Thymus (tissue), 11 donors: ENCODE measurements at regions not wholly inside any gene's neighbourhood (a gene's known extent, or its start where the extent isn't known, plus 50 kb on each side); places are given as distances from the start of the nearest gene placed in this dataset.

ENCODE experiments used
- DNase-seq, 9 donors: peaks; one replicate each; pipeline ENCODE4 v3.0.0-alpha.2; 2013; ENCODE audit warnings: low spot score in 9 of 9, low read depth in 6 of 9, missing footprints in 1 of 9
- H3K27ac ChIP-seq, 2 donors: one replicate each; pipeline ENCODE4 v1.5.1; 2013; ENCODE audit warnings: control low read depth in 1 of 2, low read depth in 1 of 2, low read length in 1 of 2, mild to moderate bottlenecking in 1 of 2, moderate library complexity in 1 of 2
- H3K27me3 ChIP-seq, 2 donors: one replicate each; pipeline ENCODE4 v1.5.1; 2013; ENCODE audit warnings: low read length in 1 of 2; ENCODE audit not compliant: control insufficient read depth in 2 of 2, insufficient read depth in 1 of 2
- H3K36me3 ChIP-seq, 2 donors: one replicate each; pipeline ENCODE4 v1.5.1; 2013; ENCODE audit warnings: low read length in 1 of 2, mild to moderate bottlenecking in 1 of 2, moderate library complexity in 1 of 2; ENCODE audit not compliant: control insufficient read depth in 2 of 2, insufficient read depth in 2 of 2
- H3K4me1 ChIP-seq, 2 donors: one replicate each; pipeline ENCODE4 v1.5.1; 2013; ENCODE audit warnings: low read length in 2 of 2; ENCODE audit not compliant: control insufficient read depth in 2 of 2, insufficient read depth in 2 of 2
- H3K4me3 ChIP-seq, 2 donors: one replicate each; pipeline ENCODE4 v1.5.1; 2013; ENCODE audit warnings: low read length in 2 of 2, control low read depth in 1 of 2, mild to moderate bottlenecking in 1 of 2
- H3K9me3 ChIP-seq, 2 donors: one replicate each; pipeline ENCODE4 v1.5.1; 2013; ENCODE audit warnings: low read length in 1 of 2, mild to moderate bottlenecking in 1 of 2; ENCODE audit not compliant: control insufficient read depth in 2 of 2, insufficient read depth in 1 of 2
- WGBS: extraction: QIAGEN DNeasy Blood & Tissue Kit; methylation state at CpG from one replicate; pipeline ENCODE4 v1.1.7; 2013; 5-methylcytosine and 5-hydroxymethylcytosine counted together
- donor health status: healthy.

DNA sequence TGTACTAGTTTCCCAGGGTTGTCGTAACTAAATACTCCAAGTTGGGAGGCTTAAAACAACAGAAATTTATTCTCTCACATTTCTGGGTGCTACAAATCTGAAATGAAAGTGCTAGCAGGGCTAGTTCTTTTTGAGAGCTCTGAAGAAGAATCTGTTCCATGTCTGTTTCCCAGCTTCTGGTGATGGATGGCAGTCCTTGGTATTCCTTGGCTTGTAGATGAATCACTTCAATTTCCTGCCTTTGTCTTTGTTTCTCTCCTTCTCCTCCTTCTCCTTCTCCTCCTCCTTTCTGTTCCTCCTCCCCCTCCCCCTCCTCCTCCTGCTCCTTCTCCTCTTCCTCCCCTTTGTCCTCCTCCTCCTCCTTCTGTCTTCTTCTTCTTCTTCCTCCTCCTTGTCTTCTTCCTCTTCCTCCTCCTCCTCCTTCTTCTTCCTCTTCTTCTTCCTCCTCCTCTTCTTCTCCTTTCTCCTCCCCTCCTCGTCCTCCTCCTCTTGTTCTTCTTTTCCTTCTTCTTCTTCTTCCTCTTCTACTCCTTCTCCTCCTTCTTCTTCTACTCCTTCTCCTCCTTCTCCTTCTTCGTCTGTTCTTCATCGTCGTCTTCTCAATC is 104.7 kb upstream of the ANKRD55 start:
- no peaks in the 10 kb centered on the region for H3K4me1 ChIP-seq
- 92% methylated on average over 5 of the region's 5 CpGs for WGBS
- no peaks in the 10 kb centered on the region for H3K36me3 ChIP-seq
- no peak overlapping the region for H3K4me3 ChIP-seq
- no peaks in the 10 kb centered on the region for H3K27me3 ChIP-seq
- no peak overlapping the region for H3K27ac ChIP-seq
- DNase-seq, result no peak
- H3K9me3 ChIP-seq, result peaks cover 0 to 9% of the 10 kb centered on the region in 2 donors

- Histone ChIP-seq H3K4me3 (no peak overlapping the region), H3K36me3 (no peaks in the 10 kb centered on the region), H3K27ac (no peak overlapping the region), H3K9me3 (peaks cover 0 to 9% of the 10 kb centered on the region in 2 donors), H3K27me3 (no peaks in the 10 kb centered on the region), H3K4me1 (peaks cover 0 to 2% of the 10 kb centered on the region in 2 donors)
- DNase-seq, result no peak
Measured at GRCh38 chr5:56335212-56335611, 102.1 kb upstream of the ANKRD55 start.

DNA sequence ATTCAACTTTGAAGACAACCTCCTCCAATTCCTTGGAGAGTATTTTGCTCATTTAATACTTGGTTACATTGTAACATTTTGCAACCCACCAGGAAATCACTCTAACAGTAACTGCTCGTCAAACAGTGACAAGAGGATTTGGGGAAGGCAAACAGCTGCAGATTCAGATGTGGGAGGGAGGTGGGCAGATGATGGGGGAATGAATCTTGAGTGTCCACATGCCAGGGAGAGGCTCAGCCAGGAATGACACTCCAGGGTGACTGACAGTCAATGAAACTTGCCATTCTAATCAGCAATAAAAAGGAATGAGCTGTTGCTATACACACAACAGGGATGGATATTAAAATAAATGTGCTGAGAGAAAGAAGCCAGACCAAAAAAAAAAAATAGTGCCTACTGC is 97.7 kb upstream of the ANKRD55 start:
- Histone ChIP-seq H3K4me1 (peaks cover 13 to 28% of the 10 kb centered on the region in 2 donors), H3K27me3 (no peaks in the 10 kb centered on the region), H3K36me3 (no peaks in the 10 kb centered on the region), H3K9me3 (peaks cover 0 to 6% of the 10 kb centered on the region in 2 donors), H3K27ac (no peak overlapping the region), H3K4me3 (no peak overlapping the region)
- WGBS, result 39% methylated on average over 1 of the region's 1 CpG
- DNase-seq, result no peak

- no peak for DNase-seq
- no peak overlapping the region for H3K4me3 ChIP-seq
- no peak overlapping the region for H3K27ac ChIP-seq
- 90% methylated on average over 2 of the region's 2 CpGs for WGBS
- no peaks in the 10 kb centered on the region for H3K27me3 ChIP-seq
- H3K9me3 ChIP-seq, result peaks cover 0 to 4% of the 10 kb centered on the region in 2 donors
- H3K4me1 ChIP-seq, result peaks cover 13 to 28% of the 10 kb centered on the region in 2 donors
- H3K36me3 ChIP-seq, result no peaks in the 10 kb centered on the region
Measured at GRCh38 chr5:56330167-56330566, 97.0 kb upstream of the ANKRD55 start.

GRCh38 chr5:56329652-56330051 is 96.5 kb upstream of the ANKRD55 start:
- peak in 1 of 9 donors; percentile 13 for DNase-seq
- WGBS, result 93% methylated on average over 3 of the region's 3 CpGs
- no peak overlapping the region for H3K4me3 ChIP-seq
- H3K27ac ChIP-seq, result peak overlapping the region; percentile 67 to 68
- H3K9me3 ChIP-seq, result no peaks in the 10 kb centered on the region
- peaks cover 13 to 28% of the 10 kb centered on the region in 2 donors for H3K4me1 ChIP-seq
- no peaks in the 10 kb centered on the region for H3K36me3 ChIP-seq
- no peaks in the 10 kb centered on the region for H3K27me3 ChIP-seq

- 4% methylated on average over 3 of the region's 3 CpGs for WGBS
Measured at GRCh38 chr5:56328753-56329560, 95.8 kb upstream of the ANKRD55 start.

DNA sequence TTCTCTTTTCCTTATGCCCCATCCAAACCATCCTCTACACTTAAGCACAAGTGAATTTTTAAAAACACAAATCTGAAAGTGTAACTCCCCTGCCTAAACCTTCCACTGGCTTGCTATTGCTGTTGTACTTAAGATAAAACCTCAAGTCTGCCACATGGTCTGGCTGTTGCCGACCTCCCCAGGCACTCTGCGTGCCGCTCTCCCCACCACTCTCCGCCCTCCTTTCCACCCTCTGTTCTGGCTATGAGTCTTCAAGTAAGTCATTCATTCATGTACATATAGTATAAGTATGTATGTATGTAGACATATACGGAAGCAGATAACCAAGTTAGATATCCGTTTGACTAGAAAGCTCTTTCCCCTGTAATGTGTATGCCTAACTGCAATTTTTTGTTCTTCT is 94.7 kb upstream of the ANKRD55 start:
- WGBS, result 45% methylated on average over 6 of the region's 6 CpGs
- no peak overlapping the region for H3K4me3 ChIP-seq

More at GRCh38 chr5:56328753-56329560, 95.8 kb upstream of the ANKRD55 start:
- H3K4me3 ChIP-seq, result no peak overlapping the region
- H3K27ac ChIP-seq, result peak overlapping the region; percentile 67 to 74
- no peaks in the 10 kb centered on the region for H3K9me3 ChIP-seq
- H3K36me3 ChIP-seq, result no peaks in the 10 kb centered on the region
- no peaks in the 10 kb centered on the region for H3K27me3 ChIP-seq
- H3K4me1 ChIP-seq, result peaks cover 13 to 28% of the 10 kb centered on the region in 2 donors
- peak in 8 of 9 donors; percentile 24 to 80 (median 34) for DNase-seq

DNA sequence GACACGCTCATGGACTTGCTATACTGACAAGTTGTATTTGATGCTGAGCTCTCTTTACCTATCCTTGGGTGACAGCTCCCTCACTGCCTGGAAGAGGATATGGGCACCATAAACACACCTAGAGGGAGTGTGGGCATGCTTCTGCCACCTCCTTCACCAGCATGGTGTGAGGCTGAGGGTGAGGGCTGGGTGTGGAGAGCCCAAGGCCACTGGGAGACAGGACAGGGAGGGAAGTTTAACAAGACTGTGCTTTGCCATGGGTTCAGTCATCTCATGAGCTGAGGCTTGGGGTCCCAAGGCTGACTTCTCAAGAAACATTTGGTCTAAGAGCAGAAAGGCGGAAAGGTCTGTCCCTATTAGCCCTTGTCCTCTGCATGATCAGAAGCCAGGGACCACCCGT is 93.6 kb upstream of the ANKRD55 start:
- no peak overlapping the region for H3K4me3 ChIP-seq
- DNase-seq, result no peak
- H3K9me3 ChIP-seq, result no peaks in the 10 kb centered on the region
- H3K36me3 ChIP-seq, result no peaks in the 10 kb centered on the region
- no peaks in the 10 kb centered on the region for H3K27me3 ChIP-seq
- peaks cover 13 to 28% of the 10 kb centered on the region in 2 donors for H3K4me1 ChIP-seq
- WGBS, result 100% methylated on average over 3 of the region's 3 CpGs
- no peak overlapping the region for H3K27ac ChIP-seq

More for the DNA sequence above, 94.7 kb upstream of the ANKRD55 start:
- no peak overlapping the region for H3K27ac ChIP-seq
- DNase-seq, result peak in 2 of 9 donors; percentile 27 to 52
- H3K27me3 ChIP-seq, result no peaks in the 10 kb centered on the region
- H3K9me3 ChIP-seq, result no peaks in the 10 kb centered on the region
- no peaks in the 10 kb centered on the region for H3K36me3 ChIP-seq
- peaks cover 13 to 28% of the 10 kb centered on the region in 2 donors for H3K4me1 ChIP-seq

DNA sequence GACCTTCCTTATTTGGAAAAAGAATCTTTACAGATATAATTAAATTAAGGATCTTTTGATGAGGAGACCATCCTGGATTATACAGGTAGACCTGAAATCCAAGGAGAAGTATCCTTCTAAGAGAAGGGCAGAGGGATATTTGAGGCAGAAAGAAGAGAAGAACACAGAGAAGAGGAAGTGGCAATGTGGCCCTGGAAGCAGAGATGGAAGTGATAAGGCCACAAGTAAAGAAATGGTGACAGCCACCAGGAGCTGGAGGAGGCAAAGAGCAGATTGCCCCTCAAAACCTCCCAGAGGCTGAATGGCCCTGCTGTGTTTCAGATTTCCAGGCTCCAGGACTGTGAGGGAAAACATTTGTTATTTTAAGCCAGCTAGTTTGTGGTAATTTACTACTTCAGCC is 93.0 kb upstream of the ANKRD55 start:
- H3K36me3 ChIP-seq, result no peaks in the 10 kb centered on the region
- no peak overlapping the region for H3K27ac ChIP-seq
- peaks cover 13 to 28% of the 10 kb centered on the region in 2 donors for H3K4me1 ChIP-seq
- H3K4me3 ChIP-seq, result no peak overlapping the region
- no peaks in the 10 kb centered on the region for H3K9me3 ChIP-seq
- no peaks in the 10 kb centered on the region for H3K27me3 ChIP-seq
- DNase-seq, result no peak
